Epidermal melanocyte (primary cell): ENCODE measurements at regions not wholly inside any gene's neighbourhood (a gene's known extent, or its start where the extent isn't known, plus 50 kb on each side); places are given as distances from the start of the nearest gene placed in this dataset.
"Not testable (repeated sequence)": the region's sequence is repeated elsewhere in the genome, so short reads cannot be mapped to it uniquely, and the experiment has no call there.

Experiments used
- DNase-seq: peaks from one replicate; pipeline ENCODE4 v3.0.0; 2011; ENCODE audit warnings: low spot score; ENCODE audit not compliant: insufficient read length

- no peak for DNase-seq
Measured at GRCh38 chr20:23299673-23300050, 50.9 kb upstream of the NXT1 start.

GRCh38 chr20:23298926-23299672 lies 51.5 kb upstream of the NXT1 start:
- DNase-seq: no peak

GRCh38 chr20:23298155-23298554 lies 52.4 kb upstream of the NXT1 start:
- DNase-seq: no peak

DNA sequence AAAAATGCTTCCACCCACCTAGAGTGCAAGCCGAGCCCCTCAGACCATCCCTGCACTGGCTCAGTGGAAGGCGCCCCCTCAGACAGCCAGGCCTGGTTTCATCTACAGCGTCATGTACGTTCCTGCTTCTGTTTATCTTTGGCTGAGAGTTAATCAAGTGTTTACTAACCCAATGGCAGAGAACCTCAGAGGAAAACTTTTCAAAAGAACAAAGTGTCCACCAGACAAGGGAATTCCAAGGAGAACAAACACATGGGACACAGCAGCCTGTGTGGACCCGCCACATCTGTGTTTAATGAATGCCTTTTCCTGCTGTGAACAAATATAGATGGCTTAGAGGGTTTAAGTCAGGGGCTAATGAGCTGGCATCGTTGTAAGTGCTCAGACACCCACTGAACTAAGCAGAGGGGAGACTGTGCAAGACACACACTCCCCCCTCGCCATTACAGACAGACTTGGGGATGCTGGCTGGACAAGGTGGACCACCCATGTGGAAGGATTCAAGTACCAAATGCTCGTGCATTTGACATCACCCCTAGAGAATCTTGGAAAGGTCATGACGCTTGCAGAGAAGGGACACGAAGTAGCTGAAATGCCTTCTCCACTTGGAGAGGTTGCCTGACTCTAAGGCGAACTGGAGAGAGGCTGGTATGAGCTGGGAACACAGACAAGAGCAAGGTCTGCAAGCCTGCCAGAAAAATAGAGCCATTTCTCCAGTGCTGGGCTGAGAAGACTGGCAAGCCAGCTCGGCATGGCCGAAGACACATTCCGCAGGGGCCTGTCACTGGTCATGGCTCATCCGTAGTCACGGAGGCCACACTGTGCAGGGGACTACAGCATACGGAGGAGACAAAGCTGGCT lies 53.5 kb upstream of the NXT1 start:
- no peak for DNase-seq

- DNase-seq: no peak
Measured at GRCh38 chr20:23295934-23296333, 54.7 kb upstream of the NXT1 start.

DNA sequence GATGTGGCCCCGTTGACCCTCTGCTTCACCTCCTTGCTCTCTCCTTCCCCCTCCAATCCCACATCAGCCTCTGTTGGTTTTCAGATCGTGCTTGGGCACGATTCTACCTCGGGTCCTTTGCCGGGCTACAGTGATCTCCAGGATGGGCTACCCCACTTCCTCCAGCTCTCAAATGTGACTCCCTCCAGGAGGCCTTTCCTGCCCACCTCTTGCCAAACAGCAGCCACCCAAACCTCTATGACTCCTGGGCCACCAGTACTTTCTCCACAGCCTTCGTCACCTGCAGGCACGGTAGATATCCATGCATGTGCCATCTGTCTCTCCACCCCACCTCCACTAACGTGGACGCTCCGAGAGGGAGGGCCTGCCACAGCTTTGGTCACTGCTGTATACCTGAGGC lies 55.9 kb upstream of the NXT1 start:
- DNase-seq: no peak

GRCh38 chr20:23294166-23294565 lies 56.4 kb upstream of the NXT1 start:
- no peak for DNase-seq

DNA sequence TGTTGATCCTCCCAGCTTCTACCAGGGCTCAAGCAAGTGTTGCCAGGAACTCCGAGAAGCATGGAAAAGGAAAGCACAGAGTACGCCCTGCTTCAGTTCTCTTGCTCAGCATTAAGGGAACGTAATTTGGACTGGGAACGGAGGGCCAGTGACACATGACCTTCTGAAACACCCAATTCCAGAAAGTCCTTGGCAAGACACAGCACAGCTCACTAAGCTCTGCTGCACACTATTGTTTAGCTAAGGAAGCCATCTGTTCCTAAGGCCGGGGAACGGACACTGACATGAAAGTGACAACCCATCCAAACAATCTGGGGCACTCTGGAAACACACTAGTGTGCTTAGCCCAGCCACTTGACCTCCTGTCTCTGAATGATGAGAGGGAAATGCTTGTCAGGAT lies 56.9 kb upstream of the NXT1 start:
- no peak for DNase-seq

DNA sequence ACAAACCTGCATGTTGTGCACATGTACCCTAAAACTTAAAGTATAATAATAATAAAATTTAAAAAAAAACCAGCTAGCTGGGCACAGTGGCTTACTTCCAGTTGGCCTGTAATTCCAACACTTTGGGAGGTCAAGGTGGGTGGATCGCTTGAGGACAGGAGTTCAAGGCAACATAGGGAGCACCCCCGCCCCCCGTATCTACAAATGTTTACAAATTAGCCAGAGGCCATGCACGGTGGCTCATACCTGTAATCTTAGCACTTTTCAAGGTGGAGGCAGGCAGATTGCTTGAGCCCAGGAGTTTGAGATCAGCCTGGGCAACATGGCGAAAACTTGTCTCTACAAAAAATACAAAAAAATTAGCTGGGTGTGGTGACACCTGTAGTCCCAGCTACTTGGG lies 58.3 kb upstream of the NXT1 start:
- not testable (repeated sequence) for DNase-seq

- DNase-seq: no peak
Measured at GRCh38 chr20:23291575-23292240, 58.9 kb upstream of the NXT1 start.

DNA sequence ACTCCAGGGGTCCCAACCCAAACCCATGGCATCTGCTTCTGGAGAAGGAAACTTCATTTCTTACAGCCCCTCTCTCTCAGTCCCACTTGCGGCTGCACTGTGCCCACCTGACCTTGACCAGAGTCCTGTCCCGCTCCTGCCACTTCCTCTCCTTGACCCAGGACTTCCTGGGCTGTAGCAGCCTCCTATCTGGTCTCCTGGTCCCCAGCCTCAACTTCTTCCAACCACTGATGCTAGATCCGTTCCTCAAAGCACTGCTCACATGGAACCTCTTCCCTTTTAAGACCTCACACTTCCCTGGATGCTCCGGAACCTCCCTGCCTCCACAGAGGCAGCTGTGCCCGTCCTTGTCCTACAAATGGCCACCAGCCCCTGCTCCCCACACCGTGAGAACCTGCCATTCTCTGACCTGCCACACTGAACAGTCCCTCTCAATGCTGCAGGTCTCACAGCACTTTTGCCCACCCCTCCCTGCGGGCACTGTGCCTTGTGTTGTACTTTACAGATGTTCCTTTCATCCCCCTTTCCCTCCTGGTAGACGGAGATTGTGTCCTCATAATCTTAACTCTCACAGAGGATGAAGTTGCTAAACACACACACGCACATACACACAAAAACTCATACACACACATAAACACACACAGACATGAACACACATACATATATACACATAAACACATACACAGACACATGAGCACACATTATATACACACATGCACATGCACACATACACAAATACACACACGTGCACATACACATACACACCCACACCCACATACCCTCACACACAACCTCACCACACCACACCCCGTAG lies 59.6 kb upstream of the NXT1 start:
- no peak for DNase-seq

GRCh38 chr20:23289724-23290395 lies 60.7 kb upstream of the NXT1 start:
- DNase-seq: no peak

- no peak for DNase-seq
Measured at GRCh38 chr20:23289249-23289648, 61.3 kb upstream of the NXT1 start.

GRCh38 chr20:23287354-23288190 lies 63.0 kb upstream of the NXT1 start:
- no peak for DNase-seq

- DNase-seq: no peak
Measured at GRCh38 chr20:23286346-23286745, 64.2 kb upstream of the NXT1 start.

GRCh38 chr20:23285536-23285935 lies 65.1 kb upstream of the NXT1 start:
- DNase-seq: no peak

- no peak for DNase-seq
Measured at GRCh38 chr20:23284009-23284408, 66.6 kb upstream of the NXT1 start.

DNA sequence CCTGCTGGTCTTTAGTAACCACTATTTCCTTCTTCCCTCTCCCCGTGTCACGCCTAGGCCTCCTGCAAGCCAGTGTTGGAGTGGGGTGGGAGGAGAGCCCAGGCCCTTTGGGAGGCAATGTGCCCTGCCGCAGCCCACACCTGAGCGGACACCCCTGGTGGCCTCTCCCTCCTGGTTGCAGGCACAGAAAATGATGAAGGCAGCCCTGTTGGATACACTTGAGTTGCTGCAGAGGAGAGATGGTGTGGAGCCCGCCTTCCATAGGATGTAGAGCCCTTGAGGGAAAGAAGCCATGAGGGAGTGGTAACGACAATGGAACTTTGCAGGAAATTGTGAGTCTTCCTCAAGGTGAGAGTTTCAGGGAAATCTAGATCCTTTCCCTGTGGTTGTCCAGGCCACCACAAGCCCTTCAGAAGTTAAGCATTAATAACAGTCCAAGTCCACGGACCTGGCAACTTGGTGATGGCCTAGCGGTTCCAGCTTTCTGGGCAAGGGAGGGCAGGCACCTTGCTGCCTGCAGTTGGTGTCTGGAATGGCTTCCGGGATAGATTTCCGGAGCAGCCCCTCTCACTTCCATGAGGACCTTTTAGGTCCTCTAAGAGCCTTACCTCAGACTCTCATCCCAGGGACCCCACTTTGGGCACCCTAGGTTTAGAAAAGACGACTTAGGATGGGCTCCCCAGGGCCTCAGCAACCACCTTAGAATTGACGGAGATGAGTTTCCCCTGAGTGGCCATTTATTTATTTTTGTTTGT lies 67.3 kb upstream of the NXT1 start:
- DNase-seq: no peak

- no peak for DNase-seq
Measured at GRCh38 chr20:23282546-23282945, 68.0 kb upstream of the NXT1 start.
